OCI-LY3 (cell line): ENCODE measurements at regions not wholly inside any gene's neighbourhood (a gene's known extent, or its start where the extent isn't known, plus 50 kb on each side); places are given as distances from the start of the nearest gene placed in this dataset.

Experiments
- CTCF ChIP-seq: fragments of 200-600, 300-600 bp; sonication (generic); IDR thresholded peaks from 2 replicates; pipeline ENCODE4 v1.5.1; 2014; ENCODE audit warnings: antibody characterized with exemption, low read length, low read depth
- EZH2phosphoT487 ChIP-seq: fragments of 200-600 bp; shearing (Covaris generic); IDR thresholded peaks from 2 replicates; pipeline ENCODE4 v1.6.1; 2018; ENCODE audit warnings: antibody characterized with exemption, mixed run types, low read depth

DNA sequence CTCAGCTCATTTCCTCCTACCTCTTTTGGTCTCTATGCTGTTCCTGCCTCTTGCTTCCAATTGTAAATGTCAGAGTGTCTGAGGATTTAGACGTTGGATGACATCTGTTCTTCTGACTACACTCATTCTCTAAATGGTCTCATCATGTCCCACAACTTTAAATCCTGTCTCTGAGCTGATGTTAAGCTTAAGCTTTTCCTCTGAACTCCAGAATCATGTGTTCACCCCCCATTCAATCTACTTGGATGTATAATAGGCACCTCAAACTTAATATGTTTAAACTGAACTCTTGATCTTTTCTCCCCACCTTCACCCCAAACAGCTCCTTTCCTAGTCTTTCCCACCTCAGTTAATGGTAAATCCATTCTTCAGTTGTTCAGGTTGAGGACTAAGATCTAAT is 433.6 kb downstream of the CSNK1G3 start:
- TF ChIP-seq CTCF (no peak), EZH2phosphoT487 (no peak)
